ENCODE measurements at regions not wholly inside any gene's neighbourhood (a gene's known extent, or its start where the extent isn't known, plus 50 kb on each side); places are given as distances from the start of the nearest gene placed in this dataset.

DNA sequence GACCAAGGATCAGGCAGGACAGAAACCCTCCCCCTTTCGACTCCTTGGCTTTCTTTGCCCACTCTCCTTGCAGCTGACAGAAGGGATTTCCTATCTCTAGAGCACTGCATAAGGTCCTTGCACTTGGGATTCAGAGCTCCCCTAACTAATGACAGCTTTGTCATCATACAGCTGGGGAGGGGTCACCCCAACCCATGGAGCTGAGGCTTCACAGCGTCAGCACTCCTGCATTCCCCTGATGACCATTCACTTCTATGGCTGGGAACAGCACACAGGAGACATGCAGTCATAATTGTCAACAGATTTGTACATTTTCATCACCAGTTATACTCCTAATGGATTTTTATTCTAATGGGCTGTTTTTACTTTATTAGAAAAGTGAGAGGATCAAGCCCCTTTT, 161.7 kb upstream of the C1orf87 start:
- Histone ChIP-seq H3K79me2 (ENCODE audit: control insufficient read depth, insufficient read depth, low read length) (no peaks in the 10 kb centered on the region), H4K20me1 (ENCODE audit: control insufficient read depth, extremely low read depth, insufficient read depth, low read length) (no peaks in the 10 kb centered on the region), H3K9me1 (ENCODE audit: control insufficient read depth, extremely low read depth, insufficient read depth, low read length) (no peaks in the 10 kb centered on the region), H3K4me3 (ENCODE audit: control insufficient read depth in 2 of 3, extremely low read depth in 1 of 3, insufficient read depth in 2 of 3, low read depth in 1 of 3, low read length in 3 of 3) (no peak overlapping the region), H3K4me2 (ENCODE audit: control insufficient read depth, extremely low read depth, insufficient read depth, low read depth, low read length) (no peak overlapping the region), H3K27ac (ENCODE audit: control insufficient read depth, insufficient read depth, low read length) (no peak overlapping the region), H3K9me3 (ENCODE audit: control insufficient read depth, low read depth, low read length) (no peaks in the 10 kb centered on the region), H3K4me1 (ENCODE audit: control insufficient read depth, extremely low read depth, insufficient read depth, low read length) (no peaks in the 10 kb centered on the region), H2AFZ (ENCODE audit: control insufficient read depth, low read length) (no peak overlapping the region), H3K36me3 (ENCODE audit: control insufficient read depth in 2 of 2, extremely low read depth in 1 of 2, insufficient read depth in 2 of 2, low read length in 2 of 2) (no peaks in the 10 kb centered on the region), H3K27me3 (ENCODE audit: control insufficient read depth, extremely low read depth, insufficient read depth, low read length) (no peaks in the 10 kb centered on the region), H3K9ac (ENCODE audit: control insufficient read depth, extremely low read depth, insufficient read depth, low read length) (no peak overlapping the region)
- TF ChIP-seq, protein P1, sequence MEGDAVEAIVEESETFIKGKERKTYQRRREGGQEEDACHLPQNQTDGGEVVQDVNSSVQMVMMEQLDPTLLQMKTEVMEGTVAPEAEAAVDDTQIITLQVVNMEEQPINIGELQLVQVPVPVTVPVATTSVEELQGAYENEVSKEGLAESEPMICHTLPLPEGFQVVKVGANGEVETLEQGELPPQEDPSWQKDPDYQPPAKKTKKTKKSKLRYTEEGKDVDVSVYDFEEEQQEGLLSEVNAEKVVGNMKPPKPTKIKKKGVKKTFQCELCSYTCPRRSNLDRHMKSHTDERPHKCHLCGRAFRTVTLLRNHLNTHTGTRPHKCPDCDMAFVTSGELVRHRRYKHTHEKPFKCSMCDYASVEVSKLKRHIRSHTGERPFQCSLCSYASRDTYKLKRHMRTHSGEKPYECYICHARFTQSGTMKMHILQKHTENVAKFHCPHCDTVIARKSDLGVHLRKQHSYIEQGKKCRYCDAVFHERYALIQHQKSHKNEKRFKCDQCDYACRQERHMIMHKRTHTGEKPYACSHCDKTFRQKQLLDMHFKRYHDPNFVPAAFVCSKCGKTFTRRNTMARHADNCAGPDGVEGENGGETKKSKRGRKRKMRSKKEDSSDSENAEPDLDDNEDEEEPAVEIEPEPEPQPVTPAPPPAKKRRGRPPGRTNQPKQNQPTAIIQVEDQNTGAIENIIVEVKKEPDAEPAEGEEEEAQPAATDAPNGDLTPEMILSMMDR (optimal IDR thresholded peaks at IDR 0.05 in 1 of 3, IDR thresholded peaks at IDR 0.05 in 1 of 3, conservative IDR thresholded peaks at IDR 0.05 in 1 of 3; ENCODE audit: extremely low read depth in 1 of 3, insufficient read depth in 2 of 3, low read length in 3 of 3) = no peak
- TF ChIP-seq EZH2 (IDR thresholded peaks at IDR 0.05; ENCODE audit: low read length) = no peak
- dilution Hi-C loops (cut with MboI; ENCODE audit: extremely low pct_ligation_motif_present, low sequenced_read_pairs) = no loop called here
- FAIRE-seq = no peak
- no peak for DNase-seq (ENCODE audit: low read depth, low spot score)

DNA sequence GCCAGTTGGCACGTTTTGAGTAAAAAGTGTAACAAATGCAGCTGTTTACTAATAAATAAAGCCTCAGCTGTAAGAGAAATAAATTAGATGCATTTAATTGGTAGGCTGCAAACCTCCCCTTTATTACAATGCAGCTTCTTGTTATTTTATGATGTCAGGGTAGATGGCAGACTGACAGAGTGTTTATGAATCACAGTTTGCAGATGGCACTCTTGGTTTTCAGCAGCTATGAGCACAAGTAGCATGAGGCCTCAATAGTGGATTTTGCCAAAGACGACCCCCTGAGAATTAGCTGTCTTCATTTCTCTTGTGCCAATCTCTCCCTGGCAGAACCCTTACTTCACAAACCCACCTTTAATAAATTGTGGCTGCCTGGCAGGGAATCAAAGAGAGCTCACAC, 161.2 kb upstream of the C1orf87 start:
- DNase-seq (ENCODE audit: low read depth, low spot score) (no peak), FAIRE-seq (no peak)
- Histone ChIP-seq H3K4me2 (ENCODE audit: control insufficient read depth, extremely low read depth, insufficient read depth, low read depth, low read length) (no peak overlapping the region), H3K4me1 (ENCODE audit: control insufficient read depth, extremely low read depth, insufficient read depth, low read length) (no peaks in the 10 kb centered on the region), H3K4me3 (ENCODE audit: control insufficient read depth in 2 of 3, extremely low read depth in 1 of 3, insufficient read depth in 2 of 3, low read depth in 1 of 3, low read length in 3 of 3) (no peak overlapping the region), H2AFZ (ENCODE audit: control insufficient read depth, low read length) (no peak overlapping the region), H3K9me1 (ENCODE audit: control insufficient read depth, extremely low read depth, insufficient read depth, low read length) (no peaks in the 10 kb centered on the region), H3K9ac (ENCODE audit: control insufficient read depth, extremely low read depth, insufficient read depth, low read length) (no peak overlapping the region), H4K20me1 (ENCODE audit: control insufficient read depth, extremely low read depth, insufficient read depth, low read length) (no peaks in the 10 kb centered on the region), H3K9me3 (ENCODE audit: control insufficient read depth, low read depth, low read length) (no peaks in the 10 kb centered on the region), H3K79me2 (ENCODE audit: control insufficient read depth, insufficient read depth, low read length) (no peaks in the 10 kb centered on the region), H3K27ac (ENCODE audit: control insufficient read depth, insufficient read depth, low read length) (no peak overlapping the region), H3K36me3 (ENCODE audit: control insufficient read depth in 2 of 2, extremely low read depth in 1 of 2, insufficient read depth in 2 of 2, low read length in 2 of 2) (no peaks in the 10 kb centered on the region), H3K27me3 (ENCODE audit: control insufficient read depth, extremely low read depth, insufficient read depth, low read length) (no peaks in the 10 kb centered on the region)
- no peak for TF ChIP-seq EZH2 (IDR thresholded peaks at IDR 0.05; ENCODE audit: low read length)
- TF ChIP-seq, protein P1 (optimal IDR thresholded peaks at IDR 0.05 in 1 of 3, IDR thresholded peaks at IDR 0.05 in 1 of 3, conservative IDR thresholded peaks at IDR 0.05 in 1 of 3; ENCODE audit: extremely low read depth in 1 of 3, insufficient read depth in 2 of 3, low read length in 3 of 3) = no peak
- dilution Hi-C loops (cut with MboI; ENCODE audit: extremely low pct_ligation_motif_present, low sequenced_read_pairs) = no loop called here

All from keratinocyte (primary cell).